Activated CD4-positive, CD25-positive, alpha-beta regulatory T cell treated with anti-CD3 and anti-CD28 coated beads, Interleukin-2, amount 50 U/mL, for 24 hours (primary cell): ENCODE measurements at regions not wholly inside any gene's neighbourhood (a gene's known extent, or its start where the extent isn't known, plus 50 kb on each side); places are given as distances from the start of the nearest gene placed in this dataset.

Source experiments
- ATAC-seq, 2 donors: fragments of 150-1000 bp; cut with Tn5 transposase; one replicate each; pipeline ENCODE4 v1.10.0; 2021; ENCODE audit warnings: mild to moderate bottlenecking in 1 of 2, moderate library complexity in 1 of 2

DNA sequence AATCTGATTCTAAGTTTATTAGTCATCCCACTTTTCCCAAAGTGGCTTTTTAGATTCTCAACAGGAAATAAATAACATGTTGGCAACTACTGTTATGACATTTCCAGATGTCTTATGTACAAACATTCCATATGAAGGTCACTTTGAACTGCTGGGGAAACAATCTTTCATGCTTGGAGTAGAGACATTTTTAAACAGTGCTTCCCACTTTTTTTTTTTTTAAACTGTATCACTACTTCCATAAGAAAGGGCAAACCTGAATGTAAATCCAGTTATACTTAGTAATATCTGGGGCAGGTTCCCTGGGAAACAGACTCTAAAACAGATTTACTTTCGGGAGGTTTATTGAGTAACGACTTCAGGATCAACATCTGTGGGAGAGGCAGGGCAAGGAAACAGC is 473.8 kb downstream of the TAFA4 start:
- no peak for ATAC-seq

DNA sequence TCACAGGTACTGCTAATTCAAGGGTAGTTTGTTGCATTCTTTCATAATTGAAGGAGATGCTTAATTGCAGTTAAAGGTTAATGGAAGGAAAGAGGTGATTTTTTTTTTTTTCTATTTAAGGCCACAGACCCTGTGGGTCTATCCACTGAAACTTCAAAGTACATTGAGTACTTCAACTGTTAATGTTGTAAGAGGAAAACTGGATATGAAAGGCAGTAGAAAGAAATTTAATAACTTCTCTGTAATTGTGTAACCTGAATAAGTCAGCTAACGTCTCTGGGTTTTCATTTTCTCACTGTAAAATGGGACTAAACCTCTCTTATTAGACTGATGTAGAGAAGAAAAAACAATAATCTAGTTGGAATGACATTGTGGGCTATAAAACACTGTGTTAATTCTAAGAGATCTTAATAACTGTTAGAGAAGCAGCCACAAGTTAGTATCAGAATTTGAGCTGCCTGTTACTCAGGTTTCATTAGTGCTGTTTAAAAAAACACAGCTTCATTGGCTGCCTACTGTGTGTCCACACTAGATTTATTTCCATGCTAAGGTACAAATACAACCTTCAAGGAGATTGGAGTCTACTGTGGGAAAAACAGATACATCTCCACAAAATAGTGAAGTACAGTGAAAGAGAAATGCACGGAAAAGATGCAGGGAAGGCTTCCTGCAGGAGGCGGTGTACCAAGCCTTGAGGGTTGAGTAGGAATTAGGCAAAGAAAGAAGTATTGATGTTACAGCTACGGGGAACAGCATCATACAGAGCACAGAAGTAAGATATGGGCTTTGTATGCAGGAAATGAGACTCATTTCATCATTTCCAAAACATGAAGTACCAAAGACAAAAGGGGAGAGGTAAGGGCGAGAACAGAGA is 483.6 kb downstream of the TAFA4 start:
- ATAC-seq: no peak

DNA sequence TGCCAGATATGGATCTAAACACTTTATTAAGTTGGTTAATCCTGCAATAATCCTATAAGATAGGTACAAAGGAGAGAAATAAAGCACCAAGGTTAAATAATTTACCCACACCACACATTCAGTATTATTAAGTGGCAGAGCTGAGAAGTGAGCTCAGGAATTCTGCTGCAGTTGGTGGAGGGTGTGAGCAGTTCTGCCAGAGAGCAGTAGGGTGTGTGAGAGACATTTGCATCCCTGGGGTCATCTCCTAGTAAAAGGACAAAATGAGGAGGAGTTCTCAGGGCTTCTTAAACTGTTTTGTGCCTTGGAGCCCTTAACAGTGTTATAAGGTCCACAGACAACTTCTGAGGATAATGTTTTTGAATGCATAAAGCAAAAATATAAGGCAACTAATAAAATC is 484.5 kb downstream of the TAFA4 start:
- ATAC-seq: no peak

- ATAC-seq: no peak
Measured at GRCh38 chr3:68441054-68441453, 491.3 kb downstream of the TAFA4 start.

- ATAC-seq: no peak
Measured at GRCh38 chr3:68436619-68437401, 495.5 kb downstream of the TAFA4 start.

GRCh38 chr3:68428495-68428894 is 503.9 kb downstream of the TAFA4 start:
- no peak for ATAC-seq

DNA sequence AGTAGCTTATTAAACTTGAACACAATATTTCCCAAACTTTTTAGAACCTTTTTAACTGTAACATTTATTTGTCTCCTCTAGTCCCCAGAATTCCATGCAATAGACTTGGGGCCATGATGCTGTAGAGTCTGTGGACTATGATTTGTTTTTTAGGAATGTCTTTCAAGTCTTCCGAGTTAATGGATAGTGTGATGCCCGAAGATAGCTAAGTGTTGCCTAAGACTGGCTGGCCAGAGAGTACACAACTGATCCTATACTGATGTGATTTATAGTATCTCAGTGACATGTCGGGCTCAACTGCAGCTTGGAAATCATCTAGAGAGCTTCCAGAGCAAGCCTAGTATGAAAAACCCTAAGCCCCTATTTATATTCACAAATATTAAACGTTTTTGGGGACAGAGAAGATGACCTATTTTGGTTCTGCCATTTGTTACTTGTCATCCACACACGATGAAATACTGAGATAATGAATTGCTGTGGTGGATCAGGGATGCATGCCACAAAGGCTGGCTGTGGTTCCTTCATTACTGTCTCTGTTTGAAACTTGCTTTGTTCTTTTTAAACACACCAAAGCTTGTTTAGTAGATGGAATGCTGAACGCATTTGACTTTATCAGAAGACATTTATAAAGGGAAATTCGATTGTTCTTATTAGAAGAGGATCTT is 507.4 kb downstream of the TAFA4 start:
- ATAC-seq: no peak

- no peak for ATAC-seq
Measured at GRCh38 chr3:68408626-68409025, 523.7 kb downstream of the TAFA4 start.

DNA sequence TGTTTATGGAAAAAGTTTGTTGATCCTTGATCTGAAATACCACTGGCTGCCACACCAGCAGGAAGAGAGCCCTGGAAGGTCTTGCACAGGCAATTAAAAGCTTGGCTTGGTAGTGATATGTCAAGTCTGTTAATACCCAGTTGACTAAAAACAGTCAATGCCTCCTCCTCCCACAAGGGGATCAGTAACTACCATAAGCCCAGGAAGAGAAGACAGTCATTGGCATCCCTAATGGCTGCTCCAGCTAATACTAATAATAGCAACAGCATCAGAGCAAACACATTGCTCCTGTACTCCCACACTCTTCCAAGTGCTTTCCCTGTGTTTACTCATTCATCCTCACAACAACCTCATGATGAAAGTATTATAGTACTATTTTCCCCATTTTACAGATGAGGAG is 528.6 kb downstream of the TAFA4 start:
- no peak for ATAC-seq

DNA sequence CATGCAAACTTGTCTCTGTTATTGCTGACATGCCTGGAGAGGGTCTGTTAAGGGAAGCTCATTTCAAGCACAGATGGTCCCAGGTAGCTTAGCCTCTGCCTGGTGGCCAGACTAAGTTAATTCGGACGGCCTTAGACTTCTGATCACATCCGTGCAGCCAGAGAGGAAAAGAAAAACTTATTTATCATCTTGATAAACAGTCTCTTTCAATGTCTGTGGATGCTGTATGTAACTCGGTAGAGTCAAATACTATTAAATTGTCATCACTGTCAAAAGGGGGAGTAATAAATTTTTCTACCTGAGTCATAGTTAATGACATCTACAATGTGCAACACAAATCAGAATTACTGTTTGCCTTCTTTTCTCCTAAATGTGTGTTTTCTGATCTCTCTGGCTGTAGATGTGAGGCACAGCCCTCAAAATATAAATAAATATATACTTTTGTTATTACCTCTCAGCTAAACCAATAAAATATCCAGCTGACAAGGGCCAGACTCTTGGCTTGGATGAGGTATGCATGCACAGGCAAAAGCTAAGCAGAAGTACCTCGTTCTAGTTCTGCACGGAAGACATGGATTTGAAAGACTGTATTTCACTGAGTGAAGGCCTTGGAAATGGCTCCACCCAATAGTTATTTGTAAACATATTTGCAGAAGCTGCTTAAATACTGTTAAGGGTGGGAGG is 530.0 kb downstream of the TAFA4 start:
- no peak for ATAC-seq

GRCh38 chr3:68378631-68379030 is 553.7 kb downstream of the TAFA4 start:
- ATAC-seq: no peak

DNA sequence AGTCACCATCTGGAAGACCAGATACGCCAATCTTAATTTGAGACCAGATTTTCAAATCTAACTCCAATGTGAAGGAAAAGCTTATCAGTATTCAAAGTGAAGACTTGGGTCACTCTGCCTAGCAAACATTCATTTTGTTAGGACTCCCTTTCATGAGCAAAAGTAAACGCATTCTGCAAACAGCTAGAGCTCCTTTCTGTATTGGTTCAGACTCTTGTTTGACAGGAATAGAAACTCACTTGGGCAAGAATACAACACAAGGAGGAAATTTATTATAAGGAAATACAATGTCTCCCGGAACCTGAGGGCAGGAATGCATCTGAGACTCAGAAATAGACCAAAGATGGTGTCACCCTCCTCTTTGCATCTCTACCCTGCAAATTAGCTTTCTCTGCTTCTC is 558.6 kb downstream of the TAFA4 start:
- ATAC-seq: no peak

GRCh38 chr3:68363796-68364195 is 568.6 kb downstream of the TAFA4 start:
- no peak for ATAC-seq

- ATAC-seq: no peak
Measured at GRCh38 chr3:68360492-68360891, 571.9 kb downstream of the TAFA4 start.

GRCh38 chr3:68345781-68346180 is 586.6 kb downstream of the TAFA4 start:
- no peak for ATAC-seq

DNA sequence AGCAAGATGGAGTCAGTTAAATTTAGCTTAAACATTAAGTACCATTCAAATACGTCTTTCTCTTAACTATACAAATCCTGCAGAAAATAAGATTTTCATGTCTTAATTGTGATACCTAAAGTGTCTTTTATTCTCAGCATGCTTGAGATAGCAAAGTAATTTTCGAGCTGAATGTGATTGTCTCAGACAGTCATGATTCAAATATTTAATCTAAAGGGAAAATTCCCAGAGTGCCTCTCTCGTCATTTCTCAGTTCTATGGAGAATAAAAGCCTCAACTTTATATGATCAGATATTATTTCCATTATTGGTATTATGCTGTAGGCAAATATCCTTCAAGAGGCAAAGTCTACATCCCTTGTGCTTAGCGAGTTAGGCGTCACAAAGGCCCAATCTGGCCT is 589.9 kb downstream of the TAFA4 start:
- ATAC-seq: no peak

- ATAC-seq: no peak
Measured at GRCh38 chr3:68336042-68336441, 596.3 kb downstream of the TAFA4 start.

GRCh38 chr3:68334367-68334986 is 597.9 kb downstream of the TAFA4 start:
- ATAC-seq: no peak

GRCh38 chr3:68328049-68328448 is 604.3 kb downstream of the TAFA4 start:
- ATAC-seq: no peak

DNA sequence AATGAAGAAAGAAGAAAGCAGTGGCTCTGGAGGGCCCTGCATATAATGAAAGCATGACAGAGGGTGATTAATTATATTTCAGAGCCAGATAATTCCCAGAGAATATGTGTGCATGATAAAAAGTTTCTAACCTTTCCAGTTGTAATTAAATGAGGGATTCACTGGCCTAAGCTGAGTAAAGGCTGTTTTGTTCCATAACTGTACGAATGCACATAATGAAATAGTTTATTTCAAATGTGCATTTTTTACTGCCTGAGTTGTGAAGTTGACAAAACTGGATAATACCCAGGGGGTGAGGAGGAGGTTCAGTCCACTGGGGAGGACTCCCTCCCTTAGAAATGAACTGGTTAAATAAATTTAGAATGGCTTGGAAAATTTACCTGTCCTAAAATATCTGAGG is 616.4 kb downstream of the TAFA4 start:
- no peak for ATAC-seq

GRCh38 chr3:68315546-68315945 is 616.8 kb downstream of the TAFA4 start:
- no peak for ATAC-seq

DNA sequence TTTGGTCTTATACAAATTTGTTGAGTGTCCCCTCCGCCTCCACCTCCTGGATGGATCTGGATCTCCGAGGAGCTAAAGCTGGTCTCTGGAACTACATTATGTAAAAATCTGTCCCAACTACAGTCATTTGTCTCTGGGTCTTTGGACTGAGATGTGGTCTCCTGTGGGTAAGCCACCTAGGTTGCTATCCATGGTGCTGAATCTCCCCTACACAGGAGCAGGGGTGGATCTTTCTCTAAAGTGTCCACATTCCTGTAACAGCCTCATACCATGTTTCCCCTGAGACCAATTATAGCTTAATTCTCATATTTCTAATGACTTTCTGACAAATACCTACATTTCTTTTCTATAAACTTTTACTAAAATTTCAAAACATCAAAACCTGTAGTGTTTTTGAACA is 625.8 kb downstream of the TAFA4 start:
- ATAC-seq: no peak

DNA sequence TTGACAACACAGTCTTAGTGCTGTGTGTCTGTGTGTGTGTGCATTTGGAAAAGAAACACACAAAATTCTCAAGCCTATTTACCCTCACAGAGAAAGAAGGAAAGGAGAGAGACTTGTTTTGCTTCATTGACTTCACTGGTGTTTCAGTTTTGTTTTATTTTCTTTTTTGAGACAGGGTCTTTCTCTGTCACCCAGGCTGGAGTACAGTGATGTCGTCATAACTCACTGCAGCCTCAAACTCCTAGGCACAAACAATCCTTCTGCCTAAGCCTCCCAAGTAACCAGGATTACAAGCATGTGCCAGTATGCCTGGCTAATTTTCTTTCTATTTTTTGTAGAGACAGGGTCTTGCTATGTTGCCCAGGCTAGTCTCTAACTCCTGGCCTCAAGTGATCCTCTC is 636.9 kb downstream of the TAFA4 start:
- ATAC-seq: no peak
